Activated CD8-positive, alpha-beta memory T cell treated with anti-CD3 and anti-CD28 coated beads, Interleukin-2, amount 50 U/mL, for 1 hour (primary cell): ENCODE measurements at regions not wholly inside any gene's neighbourhood (a gene's known extent, or its start where the extent isn't known, plus 50 kb on each side); places are given as distances from the start of the nearest gene placed in this dataset.

ENCODE experiments used
- DNase-seq: peaks from one replicate; pipeline ENCODE4 v3.0.0-alpha.2; 2020; ENCODE audit errors: extremely low read depth

GRCh38 chr1:61523893-61524605 is 200.9 kb downstream of the TM2D1 start:
- DNase-seq: no peak

- DNase-seq: no peak
Measured at GRCh38 chr1:61523229-61523628, 201.7 kb downstream of the TM2D1 start.

GRCh38 chr1:61520401-61520800 is 204.5 kb downstream of the TM2D1 start:
- no peak for DNase-seq

GRCh38 chr1:61519631-61520030 is 205.3 kb downstream of the TM2D1 start:
- no peak for DNase-seq

GRCh38 chr1:61518670-61519400 is 206.1 kb downstream of the TM2D1 start:
- DNase-seq: no peak

- DNase-seq: no peak
Measured at GRCh38 chr1:61517345-61517744, 207.6 kb downstream of the TM2D1 start.

GRCh38 chr1:61515096-61515495 is 209.8 kb downstream of the TM2D1 start:
- DNase-seq: no peak
